ENCODE measurements at regions not wholly inside any gene's neighbourhood (a gene's known extent, or its start where the extent isn't known, plus 50 kb on each side); places are given as distances from the start of the nearest gene placed in this dataset.

DNA sequence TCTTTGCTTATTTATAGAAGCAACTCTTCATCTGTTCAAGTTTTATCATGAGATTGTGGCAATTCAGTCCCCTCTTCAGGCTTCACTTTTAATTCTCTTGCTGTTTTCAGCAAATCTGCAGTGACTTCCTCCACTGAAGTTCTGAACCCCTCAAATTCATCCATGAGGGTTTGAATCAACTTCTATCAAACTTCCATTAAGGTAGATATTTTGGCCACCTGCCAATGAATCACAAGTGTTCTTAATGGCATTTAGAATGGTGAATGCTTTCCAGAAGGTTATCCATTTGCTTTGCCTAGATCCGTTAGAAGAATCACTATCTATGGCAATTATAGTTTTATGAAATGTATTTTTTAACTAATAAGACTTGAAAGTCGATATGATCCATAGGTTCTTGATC is 946.7 kb upstream of the B3GALT2 start:
- Histone ChIP-seq H3K79me2 (ENCODE audit: control insufficient read depth, insufficient read depth, low read length) (no peaks in the 10 kb centered on the region), H3K9me3 (replicated peaks; ENCODE audit: control insufficient read depth, insufficient read depth, low read length) (no peaks in the 10 kb centered on the region), H3K9ac (replicated peaks; ENCODE audit: extremely low read depth, insufficient read depth, low read length) (no peak overlapping the region), H3K27ac (ENCODE audit: insufficient read depth, low read depth, low read length) (no peak overlapping the region), H3K4me1 (ENCODE audit: control insufficient read depth, extremely low read depth, insufficient read depth, low read length) (no peaks in the 10 kb centered on the region), H3K4me3 (replicated peaks in 1 of 3; ENCODE audit: insufficient read depth in 1 of 3, low read depth in 1 of 3, low read length in 3 of 3) (no peak overlapping the region), H2AFZ (ENCODE audit: low read depth, low read length) (no peak overlapping the region), H4K20me1 (replicated peaks; ENCODE audit: control insufficient read depth, extremely low read depth, insufficient read depth, low read length) (no peaks in the 10 kb centered on the region), H3K9me1 (replicated peaks; ENCODE audit: control insufficient read depth, extremely low read depth, insufficient read depth, low read length) (no peaks in the 10 kb centered on the region), H3K4me2 (ENCODE audit: insufficient read depth, low read length) (no peak overlapping the region), H3K27me3 (ENCODE audit: control insufficient read depth in 2 of 2, insufficient read depth in 2 of 2, low read length in 2 of 2) (no peaks in the 10 kb centered on the region), H3K36me3 (ENCODE audit: control insufficient read depth in 2 of 2, extremely low read depth in 1 of 2, insufficient read depth in 2 of 2, low read length in 2 of 2) (no peaks in the 10 kb centered on the region)
- FAIRE-seq (no peak), DNase-seq (ENCODE audit: low read depth, low spot score) (no peak)
- BruUV-seq (replicated peaks) = no TSS peak
- TF ChIP-seq POLR2AphosphoS5 (IDR thresholded peaks at IDR 0.05; ENCODE audit: insufficient read depth, low read depth, low read length) = no peak
- no peak for TF ChIP-seq FOS (IDR thresholded peaks at IDR 0.05; ENCODE audit: borderline replicate concordance, insufficient read depth, low read length)
- TF ChIP-seq JUN (IDR thresholded peaks at IDR 0.05; ENCODE audit: borderline replicate concordance, insufficient read depth, insufficient read length, low read depth) = no peak
- CTCF ChIA-PET = interaction anchor here (1.2 kb wide), 1 partner anchor 14 kb away, joined by 4 read pairs; no protein-coding TSS in a partner anchor
- intact Hi-C loops (cut with micrococcal nuclease) (no loop called here), dilution Hi-C loops (cut with MboI; ENCODE audit: extremely low pct_ligation_motif_present, low sequenced_read_pairs) (no loop called here)
- POLR2A ChIA-PET = no interaction called here

DNA sequence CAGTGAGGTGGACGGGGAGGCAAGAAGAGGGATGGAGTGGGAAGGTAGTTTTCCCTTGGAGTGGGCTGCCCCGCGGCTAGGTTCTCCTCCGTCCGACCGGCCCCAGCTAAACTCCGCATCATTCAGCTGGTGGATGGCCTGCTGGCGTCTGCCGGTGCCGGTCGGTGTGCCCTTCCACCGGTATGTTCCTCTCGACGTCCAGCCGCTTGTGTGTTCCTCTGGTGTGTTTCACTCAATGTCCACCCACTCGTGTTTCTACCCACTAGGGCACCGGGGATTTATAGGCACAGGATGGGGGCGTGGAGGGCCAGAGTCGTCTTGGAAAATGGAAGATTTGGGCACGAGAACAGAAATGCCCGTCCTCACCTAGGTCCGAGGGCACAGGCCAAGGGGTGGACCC is 931.7 kb upstream of the B3GALT2 start:
- H3K4me1 ChIP-seq (ENCODE audit: control insufficient read depth, extremely low read depth, insufficient read depth, low read length) = no peaks in the 10 kb centered on the region
- BruUV-seq (replicated peaks) = no TSS peak
- no peaks in the 10 kb centered on the region for H3K27me3 ChIP-seq (ENCODE audit: control insufficient read depth in 2 of 2, insufficient read depth in 2 of 2, low read length in 2 of 2)
- intact Hi-C loops (cut with micrococcal nuclease) = no loop called here
- H2AFZ ChIP-seq (ENCODE audit: low read depth, low read length) = no peak overlapping the region
- H3K4me2 ChIP-seq (ENCODE audit: insufficient read depth, low read length) = no peak overlapping the region
- H4K20me1 ChIP-seq (replicated peaks; ENCODE audit: control insufficient read depth, extremely low read depth, insufficient read depth, low read length) = no peaks in the 10 kb centered on the region
- no peak overlapping the region for H3K4me3 ChIP-seq (replicated peaks in 1 of 3; ENCODE audit: insufficient read depth in 1 of 3, low read depth in 1 of 3, low read length in 3 of 3)
- dilution Hi-C loops (cut with MboI; ENCODE audit: extremely low pct_ligation_motif_present, low sequenced_read_pairs) = no loop called here
- POLR2A ChIA-PET = no interaction called here
- TF ChIP-seq FOS (IDR thresholded peaks at IDR 0.05; ENCODE audit: borderline replicate concordance, insufficient read depth, low read length) (no peak), JUN (IDR thresholded peaks at IDR 0.05; ENCODE audit: borderline replicate concordance, insufficient read depth, insufficient read length, low read depth) (no peak), MYC (IDR thresholded peaks at IDR 0.05; ENCODE audit: low read depth, low read length) (no peak), EZH2 (IDR thresholded peaks at IDR 0.05; ENCODE audit: borderline replicate concordance, low read depth, low read length, severe bottlenecking) (no peak), POLR2AphosphoS5 (IDR thresholded peaks at IDR 0.05; ENCODE audit: insufficient read depth, low read depth, low read length) (no peak), POLR2A (IDR thresholded peaks at IDR 0.05; ENCODE audit: low read depth, low read length) (no peak), GATA2 (IDR thresholded peaks at IDR 0.05; ENCODE audit: insufficient read depth, insufficient read length, low read depth, low read length) (no peak)
- TF ChIP-seq, protein P1, sequence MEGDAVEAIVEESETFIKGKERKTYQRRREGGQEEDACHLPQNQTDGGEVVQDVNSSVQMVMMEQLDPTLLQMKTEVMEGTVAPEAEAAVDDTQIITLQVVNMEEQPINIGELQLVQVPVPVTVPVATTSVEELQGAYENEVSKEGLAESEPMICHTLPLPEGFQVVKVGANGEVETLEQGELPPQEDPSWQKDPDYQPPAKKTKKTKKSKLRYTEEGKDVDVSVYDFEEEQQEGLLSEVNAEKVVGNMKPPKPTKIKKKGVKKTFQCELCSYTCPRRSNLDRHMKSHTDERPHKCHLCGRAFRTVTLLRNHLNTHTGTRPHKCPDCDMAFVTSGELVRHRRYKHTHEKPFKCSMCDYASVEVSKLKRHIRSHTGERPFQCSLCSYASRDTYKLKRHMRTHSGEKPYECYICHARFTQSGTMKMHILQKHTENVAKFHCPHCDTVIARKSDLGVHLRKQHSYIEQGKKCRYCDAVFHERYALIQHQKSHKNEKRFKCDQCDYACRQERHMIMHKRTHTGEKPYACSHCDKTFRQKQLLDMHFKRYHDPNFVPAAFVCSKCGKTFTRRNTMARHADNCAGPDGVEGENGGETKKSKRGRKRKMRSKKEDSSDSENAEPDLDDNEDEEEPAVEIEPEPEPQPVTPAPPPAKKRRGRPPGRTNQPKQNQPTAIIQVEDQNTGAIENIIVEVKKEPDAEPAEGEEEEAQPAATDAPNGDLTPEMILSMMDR (IDR thresholded peaks at IDR 0.05; ENCODE audit: extremely low read depth in 1 of 2, insufficient read depth in 1 of 2, low read depth in 1 of 2, low read length in 2 of 2) = no peak
- TF ChIP-seq, protein P2, sequence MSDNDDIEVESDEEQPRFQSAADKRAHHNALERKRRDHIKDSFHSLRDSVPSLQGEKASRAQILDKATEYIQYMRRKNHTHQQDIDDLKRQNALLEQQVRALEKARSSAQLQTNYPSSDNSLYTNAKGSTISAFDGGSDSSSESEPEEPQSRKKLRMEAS (IDR thresholded peaks at IDR 0.05; ENCODE audit: insufficient read depth, insufficient read length) = no peak
- H3K9ac ChIP-seq (replicated peaks; ENCODE audit: extremely low read depth, insufficient read depth, low read length) = no peak overlapping the region
- FAIRE-seq = no peak
- no peaks in the 10 kb centered on the region for H3K9me3 ChIP-seq (replicated peaks; ENCODE audit: control insufficient read depth, insufficient read depth, low read length)
- H3K9me1 ChIP-seq (replicated peaks; ENCODE audit: control insufficient read depth, extremely low read depth, insufficient read depth, low read length) = no peaks in the 10 kb centered on the region
- no peaks in the 10 kb centered on the region for H3K36me3 ChIP-seq (ENCODE audit: control insufficient read depth in 2 of 2, extremely low read depth in 1 of 2, insufficient read depth in 2 of 2, low read length in 2 of 2)
- H3K79me2 ChIP-seq (ENCODE audit: control insufficient read depth, insufficient read depth, low read length) = no peaks in the 10 kb centered on the region
- CTCF ChIA-PET = interaction anchor here (1.2 kb wide), 1 partner anchor 25 kb away, joined by 3 read pairs; no protein-coding TSS in a partner anchor
- DNase-seq (ENCODE audit: low read depth, low spot score) = no peak
- no peak overlapping the region for H3K27ac ChIP-seq (ENCODE audit: insufficient read depth, low read depth, low read length)
